MM.1S (cell line): ENCODE measurements at regions not wholly inside any gene's neighbourhood (a gene's known extent, or its start where the extent isn't known, plus 50 kb on each side); places are given as distances from the start of the nearest gene placed in this dataset.
"Not testable (repeated sequence)": the region's sequence is repeated elsewhere in the genome, so short reads cannot be mapped to it uniquely, and the experiment has no call there.

Experiments used
- DNase-seq: peaks from one replicate; pipeline ENCODE4 v3.0.0-alpha.2; 2015
- H2AFZ ChIP-seq: fragments of 300-600 bp; sonication (generic); 2 replicates; pipeline ENCODE4 v1.6.0; 2016; ENCODE audit warnings: antibody characterized with exemption, low read length
- H3F3A ChIP-seq: fragments of 300-600 bp; sonication (generic); 2 replicates; pipeline ENCODE4 v1.6.1; 2016; ENCODE audit warnings: mild to moderate bottlenecking, antibody characterized with exemption, low read length, moderate library complexity, mixed read lengths; ENCODE audit not compliant: insufficient read depth
- H3K27ac ChIP-seq: fragments of 300-600 bp; sonication (generic); 2 replicates; pipeline ENCODE4 v1.5.1; 2016; ENCODE audit warnings: mild to moderate bottlenecking, low read length
- H3K27me3 ChIP-seq: fragments of 300-600 bp; sonication (generic); replicated peaks from 2 replicates; pipeline ENCODE4 v1.6.0; 2016; ENCODE audit warnings: low read length; ENCODE audit not compliant: insufficient read depth
- H3K36me3 ChIP-seq: fragments of 300-600 bp; sonication (generic); replicated peaks from 2 replicates; pipeline ENCODE4 v1.6.1; 2016; ENCODE audit warnings: mild to moderate bottlenecking, low read length, mixed read lengths; ENCODE audit not compliant: insufficient read depth
- H3K4me1 ChIP-seq: fragments of 300-600 bp; sonication (generic); 2 replicates; pipeline ENCODE4 v1.6.1; 2016; ENCODE audit warnings: low read length, mixed read lengths
- H3K4me2 ChIP-seq: fragments of 300-600 bp; sonication (generic); 2 replicates; pipeline ENCODE4 v1.6.0; 2016; ENCODE audit warnings: low read depth, low read length
- H3K4me3 ChIP-seq: fragments of 300-600 bp; sonication (generic); 2 replicates; pipeline ENCODE4 v1.5.1; 2016; ENCODE audit warnings: low read length, mixed read lengths
- H3K79me2 ChIP-seq: fragments of 300-600 bp; sonication (generic); 2 replicates; pipeline ENCODE4 v1.6.1; 2016; ENCODE audit warnings: mixed run types, low read length, mixed read lengths
- H3K9ac ChIP-seq: fragments of 300-600 bp; sonication (generic); 2 replicates; pipeline ENCODE4 v1.6.1; 2016; ENCODE audit warnings: low read length, mixed read lengths
- H3K9me2 ChIP-seq: fragments of 300-600 bp; sonication (generic); replicated peaks from 2 replicates; pipeline ENCODE4 v1.6.1; 2016; ENCODE audit warnings: mild to moderate bottlenecking, low read length, mixed read lengths; ENCODE audit not compliant: insufficient read depth
- H3K9me3 ChIP-seq: fragments of 300-600 bp; sonication (generic); replicated peaks from 2 replicates; pipeline ENCODE4 v1.6.1; 2016; ENCODE audit warnings: mild to moderate bottlenecking, low read length, mixed read lengths; ENCODE audit not compliant: insufficient read depth
- H4K20me1 ChIP-seq: fragments of 300-600 bp; sonication (generic); 2 replicates; pipeline ENCODE4 v1.6.1; 2016; ENCODE audit warnings: mild to moderate bottlenecking, low read length, moderate library complexity, mixed read lengths; ENCODE audit not compliant: insufficient read depth

GRCh38 chr21:10398692-10399489 is 122.5 kb upstream of the TPTE start:
- not testable (repeated sequence) for H3K27ac ChIP-seq, DNase-seq, H3K9me2 ChIP-seq, H3F3A ChIP-seq, H3K4me1 ChIP-seq, H3K4me3 ChIP-seq, H3K9me3 ChIP-seq, H4K20me1 ChIP-seq, H3K27me3 ChIP-seq, H2AFZ ChIP-seq, H3K4me2 ChIP-seq, H3K79me2 ChIP-seq, H3K9ac ChIP-seq, H3K36me3 ChIP-seq

- not testable (repeated sequence) for H3K4me3 ChIP-seq, DNase-seq, H3K9me3 ChIP-seq, H3K36me3 ChIP-seq, H4K20me1 ChIP-seq, H3K4me1 ChIP-seq, H3F3A ChIP-seq, H3K9me2 ChIP-seq, H3K27ac ChIP-seq, H2AFZ ChIP-seq, H3K9ac ChIP-seq, H3K4me2 ChIP-seq, H3K27me3 ChIP-seq, H3K79me2 ChIP-seq
Observed at GRCh38 chr21:10400622-10401361, 120.6 kb upstream of the TPTE start.

- not testable (repeated sequence) for H3F3A ChIP-seq, H3K27me3 ChIP-seq, H2AFZ ChIP-seq, H3K27ac ChIP-seq, H3K4me1 ChIP-seq, H3K4me2 ChIP-seq, H3K9ac ChIP-seq, H3K4me3 ChIP-seq, H4K20me1 ChIP-seq, H3K36me3 ChIP-seq, DNase-seq, H3K9me2 ChIP-seq, H3K79me2 ChIP-seq, H3K9me3 ChIP-seq
Observed at GRCh38 chr21:10402461-10402860, 118.9 kb upstream of the TPTE start.

GRCh38 chr21:10405331-10405730 is 116.1 kb upstream of the TPTE start:
- not testable (repeated sequence) for H3F3A ChIP-seq, H3K79me2 ChIP-seq, H3K9ac ChIP-seq, H3K4me2 ChIP-seq, H4K20me1 ChIP-seq, DNase-seq, H3K4me3 ChIP-seq, H3K4me1 ChIP-seq, H3K9me2 ChIP-seq, H3K9me3 ChIP-seq, H3K27ac ChIP-seq, H2AFZ ChIP-seq, H3K36me3 ChIP-seq, H3K27me3 ChIP-seq

GRCh38 chr21:10409786-10410185 is 111.6 kb upstream of the TPTE start:
- H3F3A ChIP-seq, H3K36me3 ChIP-seq, H3K4me2 ChIP-seq, H3K9ac ChIP-seq, H3K27me3 ChIP-seq, DNase-seq, H3K79me2 ChIP-seq, H2AFZ ChIP-seq, H3K4me1 ChIP-seq, H3K9me2 ChIP-seq, H3K4me3 ChIP-seq, H4K20me1 ChIP-seq, H3K27ac ChIP-seq, H3K9me3 ChIP-seq: not testable (repeated sequence)

GRCh38 chr21:10410354-10410929 is 110.9 kb upstream of the TPTE start:
- not testable (repeated sequence) for H3K4me1 ChIP-seq, H3K4me3 ChIP-seq, H3K9me3 ChIP-seq, H3K27ac ChIP-seq, H3K4me2 ChIP-seq, H3F3A ChIP-seq, H2AFZ ChIP-seq, H3K79me2 ChIP-seq, H4K20me1 ChIP-seq, DNase-seq, H3K36me3 ChIP-seq, H3K9ac ChIP-seq, H3K9me2 ChIP-seq, H3K27me3 ChIP-seq

GRCh38 chr21:10411776-10412526 is 109.4 kb upstream of the TPTE start:
- H3F3A ChIP-seq, H3K4me2 ChIP-seq, H3K9me2 ChIP-seq, DNase-seq, H3K9ac ChIP-seq, H3K79me2 ChIP-seq, H3K9me3 ChIP-seq, H2AFZ ChIP-seq, H3K27me3 ChIP-seq, H3K27ac ChIP-seq, H3K36me3 ChIP-seq, H4K20me1 ChIP-seq, H3K4me1 ChIP-seq, H3K4me3 ChIP-seq: not testable (repeated sequence)
